Gastrocnemius medialis (tissue), 4 donors: ENCODE measurements at regions not wholly inside any gene's neighbourhood (a gene's known extent, or its start where the extent isn't known, plus 50 kb on each side); places are given as distances from the start of the nearest gene placed in this dataset.

Source experiments
- POLR2A ChIP-seq, 2 donors: fragments of 450-650 bp; IDR thresholded peaks; one replicate each; pipeline ENCODE4 v1.6.1; 2017; ENCODE audit warnings: antibody characterized with exemption in 2 of 2, mild to moderate bottlenecking in 2 of 2, moderate library complexity in 2 of 2
- TF ChIP-seq, protein P1 (sequence below), 5 experiments: fragments of 450-650 bp in 3 of 5; fragments of 200-600 bp in 2 of 5; sonication (generic) in 2 of 5; IDR thresholded peaks in 4 of 5; conservative IDR thresholded peaks in 1 of 5; 1 replicate in 4 of 5; 2 replicates in 1 of 5; pipeline ENCODE4 v1.5.1; 2016 to 2019; ENCODE audit warnings: antibody characterized with exemption in 5 of 5, mild to moderate bottlenecking in 3 of 5, moderate library complexity in 3 of 5

DNA sequence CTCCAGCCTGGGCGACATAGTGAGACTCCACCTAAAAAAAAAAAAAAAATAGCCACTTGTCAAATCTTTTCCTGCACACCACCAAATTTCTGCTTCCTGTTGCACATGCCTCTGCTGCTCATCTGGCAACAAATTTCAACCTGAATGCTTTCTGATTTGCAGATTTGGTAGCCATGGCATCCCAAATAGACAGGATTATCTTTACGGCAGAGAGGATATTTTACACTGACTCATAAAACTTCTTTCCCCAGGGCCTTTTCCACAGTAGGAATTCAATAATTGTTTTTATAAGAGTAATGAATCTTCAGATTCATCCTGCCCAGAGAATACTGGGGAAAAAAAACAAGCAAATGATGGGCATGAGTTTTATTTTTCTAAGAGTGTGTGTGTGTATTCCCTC lies 264.6 kb downstream of the FRK start:
- TF ChIP-seq, protein P1, sequence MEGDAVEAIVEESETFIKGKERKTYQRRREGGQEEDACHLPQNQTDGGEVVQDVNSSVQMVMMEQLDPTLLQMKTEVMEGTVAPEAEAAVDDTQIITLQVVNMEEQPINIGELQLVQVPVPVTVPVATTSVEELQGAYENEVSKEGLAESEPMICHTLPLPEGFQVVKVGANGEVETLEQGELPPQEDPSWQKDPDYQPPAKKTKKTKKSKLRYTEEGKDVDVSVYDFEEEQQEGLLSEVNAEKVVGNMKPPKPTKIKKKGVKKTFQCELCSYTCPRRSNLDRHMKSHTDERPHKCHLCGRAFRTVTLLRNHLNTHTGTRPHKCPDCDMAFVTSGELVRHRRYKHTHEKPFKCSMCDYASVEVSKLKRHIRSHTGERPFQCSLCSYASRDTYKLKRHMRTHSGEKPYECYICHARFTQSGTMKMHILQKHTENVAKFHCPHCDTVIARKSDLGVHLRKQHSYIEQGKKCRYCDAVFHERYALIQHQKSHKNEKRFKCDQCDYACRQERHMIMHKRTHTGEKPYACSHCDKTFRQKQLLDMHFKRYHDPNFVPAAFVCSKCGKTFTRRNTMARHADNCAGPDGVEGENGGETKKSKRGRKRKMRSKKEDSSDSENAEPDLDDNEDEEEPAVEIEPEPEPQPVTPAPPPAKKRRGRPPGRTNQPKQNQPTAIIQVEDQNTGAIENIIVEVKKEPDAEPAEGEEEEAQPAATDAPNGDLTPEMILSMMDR (IDR thresholded peaks at IDR 0.05 in 4 of 5, conservative IDR thresholded peaks at IDR 0.05 in 1 of 5): no peak
- TF ChIP-seq POLR2A (IDR thresholded peaks at IDR 0.05): no peak
